Astrocyte of the spinal cord (primary cell): ENCODE measurements at regions not wholly inside any gene's neighbourhood (a gene's known extent, or its start where the extent isn't known, plus 50 kb on each side); places are given as distances from the start of the nearest gene placed in this dataset.

Source experiments
- DNase-seq: peaks from one replicate; pipeline ENCODE4 v3.0.0; 2011; ENCODE audit warnings: low read depth, low spot score
- H3K4me3 ChIP-seq: 2 replicates; pipeline ENCODE4 v1.5.1; 2011; ENCODE audit warnings: low read depth, mild to moderate bottlenecking, low read length, moderate library complexity
- in situ Hi-C: cut with HindIII; loops from 2 replicates; pipeline ENCODE4 v1.10.0; 2017; ENCODE audit warnings: low sequenced_read_pairs
- TF ChIP-seq, protein P1 (sequence below): IDR thresholded peaks from 2 replicates; pipeline ENCODE4 v1.5.1; 2012; ENCODE audit warnings: low read depth, mild to moderate bottlenecking, low read length, inconsistent platforms

DNA sequence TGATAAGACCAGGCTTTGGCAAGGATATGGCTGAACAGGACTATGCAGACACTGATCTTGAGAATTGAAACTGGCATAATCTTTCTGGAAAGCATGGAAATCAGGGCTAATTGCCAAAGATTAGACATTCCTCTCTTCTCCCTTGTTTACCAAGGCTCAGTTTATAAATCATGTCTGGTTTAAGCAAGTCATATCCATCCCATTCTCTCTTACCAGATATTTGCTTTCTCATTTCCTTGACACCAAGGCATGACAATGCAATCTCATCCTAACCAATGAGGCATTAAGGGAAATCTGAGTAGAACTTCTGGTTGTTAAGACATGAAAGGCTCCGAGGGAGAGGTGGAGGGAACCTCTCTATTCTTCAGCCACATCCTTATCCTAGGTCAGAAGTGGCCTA lies 110.3 kb upstream of the CEP85L start:
- in situ Hi-C loops: no loop called here
- H3K4me3 ChIP-seq: no peak overlapping the region
- TF ChIP-seq, protein P1, sequence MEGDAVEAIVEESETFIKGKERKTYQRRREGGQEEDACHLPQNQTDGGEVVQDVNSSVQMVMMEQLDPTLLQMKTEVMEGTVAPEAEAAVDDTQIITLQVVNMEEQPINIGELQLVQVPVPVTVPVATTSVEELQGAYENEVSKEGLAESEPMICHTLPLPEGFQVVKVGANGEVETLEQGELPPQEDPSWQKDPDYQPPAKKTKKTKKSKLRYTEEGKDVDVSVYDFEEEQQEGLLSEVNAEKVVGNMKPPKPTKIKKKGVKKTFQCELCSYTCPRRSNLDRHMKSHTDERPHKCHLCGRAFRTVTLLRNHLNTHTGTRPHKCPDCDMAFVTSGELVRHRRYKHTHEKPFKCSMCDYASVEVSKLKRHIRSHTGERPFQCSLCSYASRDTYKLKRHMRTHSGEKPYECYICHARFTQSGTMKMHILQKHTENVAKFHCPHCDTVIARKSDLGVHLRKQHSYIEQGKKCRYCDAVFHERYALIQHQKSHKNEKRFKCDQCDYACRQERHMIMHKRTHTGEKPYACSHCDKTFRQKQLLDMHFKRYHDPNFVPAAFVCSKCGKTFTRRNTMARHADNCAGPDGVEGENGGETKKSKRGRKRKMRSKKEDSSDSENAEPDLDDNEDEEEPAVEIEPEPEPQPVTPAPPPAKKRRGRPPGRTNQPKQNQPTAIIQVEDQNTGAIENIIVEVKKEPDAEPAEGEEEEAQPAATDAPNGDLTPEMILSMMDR: no peak
- DNase-seq: no peak

- in situ Hi-C loops: no loop called here
- TF ChIP-seq, protein P1: no peak
Observed at GRCh38 chr6:118758946-118759345, 107.6 kb upstream of the CEP85L start.

GRCh38 chr6:118755941-118756646 lies 104.7 kb upstream of the CEP85L start:
- in situ Hi-C loops: no loop called here
- TF ChIP-seq, protein P1: no peak
- DNase-seq: no peak
- no peak overlapping the region for H3K4me3 ChIP-seq

More at GRCh38 chr6:118758946-118759345, 107.6 kb upstream of the CEP85L start:
- no peak overlapping the region for H3K4me3 ChIP-seq
- no peak for DNase-seq

- no peak for DNase-seq
- in situ Hi-C loops: no loop called here
- TF ChIP-seq, protein P1: no peak
- H3K4me3 ChIP-seq: no peak overlapping the region
Observed at GRCh38 chr6:118752803-118753202, 101.4 kb upstream of the CEP85L start.

DNA sequence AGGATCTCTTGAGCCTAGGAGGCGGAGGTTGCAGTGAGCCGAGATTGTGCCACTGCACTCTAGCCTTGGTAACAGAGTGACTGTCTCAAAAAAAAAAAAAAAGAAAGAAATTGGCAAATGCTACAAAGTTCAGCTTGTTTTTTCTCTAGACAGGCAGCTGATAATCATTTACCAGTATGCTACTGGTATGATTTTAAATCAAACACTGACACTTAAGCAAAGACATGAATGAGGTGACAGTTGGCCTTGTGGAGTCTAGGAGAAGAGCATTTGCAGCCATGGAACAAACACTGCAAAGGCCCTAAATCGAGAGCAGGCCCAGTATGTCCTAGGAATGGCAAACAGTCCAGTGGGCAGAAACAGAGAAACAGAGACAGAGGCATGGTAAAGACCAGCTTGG lies 99.7 kb upstream of the CEP85L start:
- DNase-seq: no peak
- H3K4me3 ChIP-seq: no peak overlapping the region
- TF ChIP-seq, protein P1: no peak
- in situ Hi-C loops: no loop called here

GRCh38 chr6:118750143-118750542 lies 98.8 kb upstream of the CEP85L start:
- TF ChIP-seq, protein P1: no peak
- DNase-seq: peak; percentile 5
- no peak overlapping the region for H3K4me3 ChIP-seq
- in situ Hi-C loops: no loop called here
